Urinary bladder (tissue), 3 donors: ENCODE measurements at regions not wholly inside any gene's neighbourhood (a gene's known extent, or its start where the extent isn't known, plus 50 kb on each side); places are given as distances from the start of the nearest gene placed in this dataset.

ENCODE experiments used
- DNase-seq: peaks from one replicate; pipeline ENCODE4 v3.0.0-alpha.2; 2015; ENCODE audit errors: extremely low spot score
- H3K27ac ChIP-seq: one replicate; pipeline ENCODE4 v1.5.1; 2013; ENCODE audit warnings: low read depth, mild to moderate bottlenecking, moderate library complexity
- H3K36me3 ChIP-seq: one replicate; pipeline ENCODE4 v1.6.1; 2013; ENCODE audit warnings: mild to moderate bottlenecking, moderate library complexity; ENCODE audit not compliant: insufficient read depth
- H3K4me1 ChIP-seq: one replicate; pipeline ENCODE4 v1.6.1; 2013; ENCODE audit warnings: mild to moderate bottlenecking, moderate library complexity; ENCODE audit not compliant: insufficient read depth
- H3K4me3 ChIP-seq: one replicate; pipeline ENCODE4 v1.5.1; 2013; ENCODE audit warnings: low read depth, low read length
- WGBS: extraction: QIAGEN DNeasy Blood & Tissue Kit; methylation state at CpG from one replicate; pipeline ENCODE4 v1.1.7; 2013; 5-methylcytosine and 5-hydroxymethylcytosine counted together
- donor health status: healthy with polysubstance abuse.
- donor health status: healthy.

DNA sequence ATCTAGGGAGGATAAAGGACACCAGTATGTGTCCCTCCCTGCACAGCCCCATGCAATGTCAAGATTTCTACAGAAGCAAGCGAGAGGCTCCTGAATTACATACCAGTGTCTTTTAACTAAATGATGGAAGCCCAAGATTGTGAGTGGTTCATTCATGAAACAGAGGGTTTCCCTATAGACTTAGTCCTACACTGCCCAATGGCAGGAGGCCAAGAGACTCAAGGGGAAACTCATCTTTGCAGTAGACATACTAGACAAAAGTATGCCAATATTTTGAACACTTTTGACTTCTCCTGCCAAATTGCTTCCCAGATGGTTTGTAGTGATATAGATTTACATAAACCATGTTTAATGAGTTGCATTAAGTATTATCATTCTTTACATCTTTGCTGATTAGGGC is 557.2 kb upstream of the JAG1 start:
- Histone ChIP-seq H3K27ac (no peak overlapping the region), H3K4me1 (no peaks in the 10 kb centered on the region), H3K36me3 (no peaks in the 10 kb centered on the region), H3K4me3 (no peak overlapping the region)
- 97% methylated on average over 1 of the region's 1 CpG for WGBS
- no peak for DNase-seq

DNA sequence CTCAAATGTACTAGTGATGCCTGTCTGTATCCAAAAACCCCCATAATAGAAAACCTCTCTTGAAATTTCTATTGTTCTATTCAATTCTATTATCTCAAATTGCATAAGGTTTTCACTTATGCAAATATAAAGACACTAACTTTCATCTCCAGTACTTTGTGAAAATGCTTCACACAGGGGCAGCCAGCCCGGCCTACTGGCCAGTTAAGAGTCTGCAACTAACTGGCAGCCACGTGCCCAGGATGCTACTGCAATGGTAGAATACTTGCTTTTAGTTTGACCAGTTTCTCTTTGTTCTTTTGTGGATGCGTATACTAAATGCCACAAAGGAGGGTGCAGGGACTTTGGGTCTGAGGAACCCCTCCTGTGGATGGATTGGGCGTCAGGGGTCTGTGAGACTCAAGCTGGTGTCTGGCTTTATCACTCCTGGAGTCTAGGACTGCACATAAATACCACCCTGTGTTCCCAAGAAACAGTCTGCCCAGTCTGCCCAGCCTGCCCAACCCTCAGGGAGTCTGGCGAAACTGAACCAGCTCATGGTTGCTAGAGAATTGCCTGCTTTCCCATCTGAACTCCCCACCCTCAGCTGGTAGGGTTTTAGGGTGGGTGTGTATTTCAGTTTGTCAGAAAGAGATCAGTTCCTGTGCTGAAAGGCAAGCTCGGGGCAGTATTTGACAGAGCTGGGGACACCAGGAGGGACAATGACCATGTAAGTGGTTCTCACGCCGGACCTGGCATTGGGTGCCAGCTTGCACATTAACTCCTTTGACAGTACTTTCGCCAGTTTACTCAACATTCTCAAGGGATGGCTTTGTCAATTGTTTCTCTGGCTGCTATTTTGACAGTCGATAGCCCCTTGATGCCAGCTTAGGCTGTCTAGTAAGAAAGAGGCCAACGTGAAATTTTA is 558.2 kb upstream of the JAG1 start:
- DNase-seq, result no peak
- H3K36me3 ChIP-seq, result no peaks in the 10 kb centered on the region
- 92% methylated on average over 11 of the region's 11 CpGs for WGBS
- H3K4me1 ChIP-seq, result no peaks in the 10 kb centered on the region
- no peak overlapping the region for H3K4me3 ChIP-seq
- no peak overlapping the region for H3K27ac ChIP-seq

DNA sequence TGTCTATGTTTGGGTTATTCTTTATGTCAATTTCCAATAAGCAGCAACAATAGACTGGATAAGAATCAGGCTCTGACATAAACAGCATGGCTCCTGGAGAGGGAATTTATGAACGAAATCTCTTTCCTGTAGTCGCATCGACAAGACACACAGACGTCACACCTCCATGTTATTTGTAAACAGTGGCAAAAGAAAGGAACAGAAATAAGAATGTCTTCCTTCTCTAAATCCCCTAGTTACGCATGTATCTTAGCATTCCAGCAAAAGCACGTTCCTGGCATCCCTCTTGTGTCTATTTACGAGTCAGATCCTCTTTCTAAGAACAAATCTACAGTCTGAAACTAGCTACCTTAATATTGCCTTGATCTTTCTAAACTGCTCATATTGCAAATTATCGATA is 559.1 kb upstream of the JAG1 start:
- DNase-seq, result no peak
- Histone ChIP-seq H3K36me3 (no peaks in the 10 kb centered on the region), H3K4me3 (no peak overlapping the region), H3K27ac (no peak overlapping the region), H3K4me1 (no peaks in the 10 kb centered on the region)
- WGBS, result 74% methylated on average over 8 of the region's 8 CpGs

DNA sequence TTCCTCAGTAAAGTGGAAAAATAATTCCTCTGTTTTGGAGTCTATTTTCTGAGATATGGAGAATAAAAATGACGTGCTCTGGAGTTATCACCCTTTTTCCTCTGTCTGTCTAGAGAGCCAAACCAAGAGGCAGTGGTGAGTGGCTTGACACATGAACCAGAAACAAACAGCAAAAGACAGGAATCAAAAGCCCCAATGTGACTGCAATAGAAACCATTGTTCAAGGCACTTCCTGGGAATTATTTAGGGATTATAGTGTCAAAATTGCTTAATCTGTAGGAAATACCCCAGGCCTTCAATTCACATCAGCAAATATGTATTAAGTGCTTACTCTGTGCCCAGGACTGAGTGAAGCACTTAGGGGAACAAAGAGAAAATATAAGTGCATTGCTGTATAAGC is 560.4 kb upstream of the JAG1 start:
- H3K4me1 ChIP-seq, result no peaks in the 10 kb centered on the region
- DNase-seq, result no peak
- H3K27ac ChIP-seq, result no peak overlapping the region
- H3K36me3 ChIP-seq, result no peaks in the 10 kb centered on the region
- H3K4me3 ChIP-seq, result no peak overlapping the region
- WGBS, result 53% methylated on average over 1 of the region's 1 CpG

DNA sequence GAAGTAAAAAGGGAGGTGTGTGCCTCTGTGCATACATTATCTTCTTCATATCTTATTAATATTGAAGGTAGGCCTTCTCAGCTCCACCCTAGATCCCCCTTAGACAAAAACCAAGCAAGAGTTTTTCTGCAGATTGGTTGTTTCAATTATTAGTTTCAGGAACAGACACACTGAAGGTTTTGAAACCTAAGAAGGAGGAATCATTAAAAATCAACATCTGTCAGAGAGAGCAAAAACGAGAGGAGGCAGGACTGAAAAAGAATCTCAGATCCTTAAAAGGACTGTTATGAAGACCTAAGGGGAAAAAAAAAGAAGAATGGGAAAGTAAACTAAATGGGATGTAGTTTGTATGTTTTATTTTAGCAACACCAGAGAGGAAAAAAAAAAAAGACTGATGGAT is 560.8 kb upstream of the JAG1 start:
- H3K36me3 ChIP-seq, result no peaks in the 10 kb centered on the region
- no peak overlapping the region for H3K27ac ChIP-seq
- WGBS, result 39% methylated on average over 1 of the region's 1 CpG
- DNase-seq, result no peak
- no peak overlapping the region for H3K4me3 ChIP-seq
- no peaks in the 10 kb centered on the region for H3K4me1 ChIP-seq

DNA sequence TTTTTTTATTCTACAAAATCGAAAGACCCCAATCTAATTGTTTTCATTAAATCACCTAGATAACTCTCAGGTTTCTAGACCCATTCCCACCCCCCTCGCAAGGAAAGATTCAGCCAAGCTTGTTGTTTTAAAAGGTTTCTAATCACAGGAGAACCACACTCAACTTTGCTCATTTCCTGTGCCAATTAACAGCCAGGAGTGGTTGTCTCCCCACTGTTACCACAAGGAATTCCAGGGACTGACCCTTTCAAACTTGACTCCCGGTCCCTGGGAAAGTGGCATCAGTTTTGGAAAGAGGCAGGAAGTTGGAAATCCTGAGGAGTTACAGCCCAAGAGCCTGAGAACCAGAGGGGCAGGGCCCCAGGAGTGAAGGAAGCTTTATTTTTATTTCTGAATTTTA is 561.3 kb upstream of the JAG1 start:
- Histone ChIP-seq H3K4me1 (no peaks in the 10 kb centered on the region), H3K27ac (no peak overlapping the region), H3K4me3 (no peak overlapping the region), H3K36me3 (no peaks in the 10 kb centered on the region)
- WGBS, result 56% methylated on average over 3 of the region's 3 CpGs
- no peak for DNase-seq

DNA sequence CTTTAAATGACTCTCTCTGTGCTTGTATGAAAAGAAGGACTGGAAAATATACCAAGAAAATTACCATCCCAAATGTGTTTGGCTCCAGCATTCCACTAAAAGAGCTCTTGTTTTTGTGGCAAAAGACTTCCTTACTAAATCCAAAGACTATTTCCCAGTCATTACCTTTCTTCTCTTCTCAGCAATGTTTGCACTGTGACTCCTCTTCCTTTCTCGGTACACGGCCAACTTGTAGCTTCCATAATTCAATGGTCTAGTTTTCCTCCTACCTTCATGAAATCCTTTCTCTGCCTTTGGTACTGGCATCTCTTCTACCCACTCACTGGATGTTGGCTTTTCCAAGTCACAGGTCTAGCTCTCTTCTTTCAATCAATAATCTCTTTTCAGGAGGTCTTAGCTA is 568.5 kb upstream of the JAG1 start:
- Histone ChIP-seq H3K4me1 (no peaks in the 10 kb centered on the region), H3K36me3 (no peaks in the 10 kb centered on the region), H3K27ac (no peak overlapping the region), H3K4me3 (no peak overlapping the region)
- WGBS, result 97% methylated on average over 2 of the region's 2 CpGs
- DNase-seq, result no peak

DNA sequence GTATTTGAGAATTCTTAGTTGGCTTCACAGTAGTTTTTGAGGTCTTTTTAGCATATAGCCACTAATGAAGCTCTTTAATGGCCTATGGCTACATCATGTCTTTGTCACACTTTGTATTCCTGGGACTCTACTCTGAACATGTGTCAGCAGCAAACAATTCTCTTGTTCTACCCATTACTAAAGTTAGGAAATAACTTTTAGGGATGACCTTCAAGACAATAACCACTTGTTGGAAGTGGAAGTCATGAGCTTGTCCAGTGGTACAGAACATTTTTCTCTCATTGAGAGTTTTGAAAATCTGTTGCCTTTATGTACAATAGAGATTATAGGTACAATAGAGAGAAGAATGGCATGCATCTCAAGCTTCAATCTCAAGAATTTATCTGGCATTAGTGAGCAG is 571.6 kb upstream of the JAG1 start:
- no peak for DNase-seq
- no peak overlapping the region for H3K27ac ChIP-seq
- no peak overlapping the region for H3K4me3 ChIP-seq
- no peaks in the 10 kb centered on the region for H3K4me1 ChIP-seq
- H3K36me3 ChIP-seq, result no peaks in the 10 kb centered on the region

DNA sequence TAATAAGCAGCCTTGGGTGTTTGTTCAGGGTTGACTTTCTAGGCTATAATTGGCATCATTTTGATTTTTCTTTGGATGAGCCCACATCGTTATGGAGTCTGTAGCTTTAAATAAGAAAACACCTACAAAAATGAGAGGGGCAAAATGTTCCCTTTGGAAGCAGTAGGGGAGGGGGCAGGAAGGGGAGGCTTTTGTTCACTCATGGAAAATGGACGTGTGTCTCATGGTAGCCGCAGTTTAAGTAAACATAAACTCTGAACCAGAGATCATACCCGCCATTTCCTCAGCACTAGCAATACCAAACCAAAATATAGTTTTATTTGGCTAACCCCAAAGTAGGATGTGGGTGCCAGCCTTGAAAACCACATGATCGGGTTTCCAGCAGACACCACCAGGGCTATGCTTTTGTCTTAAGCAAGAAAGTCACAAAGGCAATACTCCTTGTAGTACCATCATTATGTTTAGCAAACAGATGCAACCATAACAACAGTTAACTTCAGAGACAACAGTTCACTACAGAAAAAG is 572.5 kb upstream of the JAG1 start:
- Histone ChIP-seq H3K27ac (no peak overlapping the region), H3K4me1 (no peaks in the 10 kb centered on the region), H3K4me3 (no peak overlapping the region), H3K36me3 (no peaks in the 10 kb centered on the region)
- WGBS, result 81% methylated on average over 5 of the region's 5 CpGs
- DNase-seq, result no peak

DNA sequence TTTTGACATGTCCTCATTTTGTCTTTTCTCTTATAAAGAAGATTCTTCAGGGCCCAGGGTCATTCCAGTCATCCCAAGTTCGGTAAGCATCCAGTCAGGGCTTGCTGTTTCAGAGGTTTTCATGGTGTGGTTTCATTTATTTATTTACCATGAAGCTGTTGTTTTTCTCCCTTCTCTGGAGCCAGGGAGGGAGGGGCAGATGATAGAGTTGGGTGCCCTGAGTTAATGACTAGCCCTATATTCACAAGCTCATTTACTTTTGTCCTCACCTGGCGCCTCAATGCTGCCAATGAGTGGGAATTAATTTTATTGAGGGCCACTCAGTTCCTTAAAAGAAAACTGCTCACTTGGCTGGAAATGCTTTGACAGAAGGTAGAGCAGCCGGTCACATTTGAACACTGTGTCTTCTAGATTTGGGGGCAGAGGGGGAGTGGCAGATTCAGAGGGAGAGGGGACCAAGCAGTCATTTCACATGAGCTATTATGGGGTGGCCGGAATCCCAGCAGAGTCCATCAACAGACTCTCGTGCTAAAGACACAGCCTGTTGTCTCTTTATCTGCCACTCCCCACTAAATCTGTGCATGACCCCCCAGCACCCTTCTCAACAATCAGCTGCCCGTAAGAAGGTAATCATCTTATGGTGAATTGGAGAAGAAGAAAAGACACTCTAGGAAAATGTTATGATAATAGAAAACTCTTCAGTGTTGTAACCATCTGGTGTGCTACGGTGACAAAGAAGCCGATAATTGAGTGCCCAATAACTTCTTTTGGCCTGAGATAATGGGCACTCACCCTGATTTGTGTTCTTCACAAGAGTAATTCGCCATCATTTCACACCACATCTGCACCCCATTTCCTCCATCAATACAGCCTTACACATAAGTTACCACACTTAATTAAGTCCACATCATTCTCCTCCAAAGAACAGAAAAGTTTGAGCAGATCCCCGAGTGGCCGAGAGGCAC is 573.5 kb upstream of the JAG1 start:
- Histone ChIP-seq H3K4me3 (no peak overlapping the region), H3K36me3 (no peaks in the 10 kb centered on the region), H3K4me1 (no peaks in the 10 kb centered on the region), H3K27ac (no peak overlapping the region)
- 89% methylated on average over 11 of the region's 11 CpGs for WGBS
- no peak for DNase-seq

DNA sequence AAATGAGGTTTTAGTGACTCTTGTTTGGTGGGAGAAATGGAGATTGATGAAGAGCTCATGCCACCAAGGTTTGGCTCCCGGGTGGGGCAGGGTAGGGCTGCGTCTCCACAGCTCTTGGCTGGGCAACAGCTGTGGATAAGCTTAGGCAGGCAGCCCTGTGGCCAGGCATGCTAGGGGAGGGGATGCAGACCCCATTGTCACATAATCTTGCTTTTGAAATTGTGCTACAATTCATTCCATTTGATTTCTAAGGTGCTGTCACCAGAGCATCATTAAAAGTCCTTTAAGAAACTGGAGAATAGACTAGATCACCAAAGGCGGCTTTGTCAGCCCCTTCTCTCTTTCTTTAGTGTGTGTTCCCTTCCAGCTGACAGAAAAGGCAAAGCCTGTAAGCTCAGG is 574.2 kb upstream of the JAG1 start:
- H3K4me3 ChIP-seq, result no peak overlapping the region
- DNase-seq, result no peak
- H3K27ac ChIP-seq, result no peak overlapping the region
- H3K36me3 ChIP-seq, result no peaks in the 10 kb centered on the region
- 76% methylated on average over 3 of the region's 3 CpGs for WGBS
- H3K4me1 ChIP-seq, result no peaks in the 10 kb centered on the region

DNA sequence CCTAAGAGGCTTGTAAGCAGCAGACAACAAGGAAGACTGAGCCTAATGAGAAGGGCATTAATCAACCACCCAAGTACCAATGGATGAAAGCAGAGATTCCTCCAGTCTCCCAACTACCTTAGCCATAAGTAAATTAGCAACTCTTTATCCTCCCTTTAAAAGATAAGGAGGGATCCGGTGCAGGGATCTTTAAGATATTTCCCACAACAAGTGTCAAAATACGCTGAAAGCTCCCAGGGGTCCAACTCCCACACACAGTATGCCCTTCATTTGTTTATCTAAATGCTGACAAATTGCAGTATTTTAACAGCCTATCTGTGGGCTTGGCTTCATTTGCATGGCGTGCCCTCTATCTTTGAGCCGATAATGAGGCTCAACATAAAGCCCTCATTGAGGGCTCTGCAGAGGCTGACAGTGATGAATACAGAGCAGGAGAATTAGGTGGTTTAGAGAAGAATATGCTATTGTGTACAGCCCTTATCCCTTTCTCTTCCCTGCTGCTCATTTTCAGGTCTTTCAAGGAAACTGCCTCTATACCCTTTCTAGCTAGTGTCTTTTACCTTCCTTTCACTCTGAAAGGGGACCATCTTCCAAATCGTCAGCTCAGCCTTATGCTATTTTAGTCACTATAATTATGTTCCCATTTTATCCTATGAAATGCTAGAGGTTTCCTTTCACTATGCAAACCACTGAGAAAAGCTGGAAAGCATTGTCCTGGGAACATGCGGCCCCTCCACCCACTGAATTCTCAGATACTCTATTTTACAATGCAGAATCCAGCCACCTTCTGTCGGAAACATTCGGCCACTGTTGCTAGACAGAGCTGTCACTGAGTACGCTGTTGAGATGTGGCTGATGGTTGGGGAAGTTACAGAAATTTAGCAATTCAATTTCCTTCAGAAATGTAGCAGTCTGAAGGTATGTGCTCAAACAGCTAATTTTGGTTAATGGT is 575.2 kb upstream of the JAG1 start:
- Histone ChIP-seq H3K36me3 (no peaks in the 10 kb centered on the region), H3K27ac (no peak overlapping the region), H3K4me1 (no peaks in the 10 kb centered on the region), H3K4me3 (no peak overlapping the region)
- DNase-seq, result no peak
- WGBS, result 50% methylated on average over 9 of the region's 9 CpGs

DNA sequence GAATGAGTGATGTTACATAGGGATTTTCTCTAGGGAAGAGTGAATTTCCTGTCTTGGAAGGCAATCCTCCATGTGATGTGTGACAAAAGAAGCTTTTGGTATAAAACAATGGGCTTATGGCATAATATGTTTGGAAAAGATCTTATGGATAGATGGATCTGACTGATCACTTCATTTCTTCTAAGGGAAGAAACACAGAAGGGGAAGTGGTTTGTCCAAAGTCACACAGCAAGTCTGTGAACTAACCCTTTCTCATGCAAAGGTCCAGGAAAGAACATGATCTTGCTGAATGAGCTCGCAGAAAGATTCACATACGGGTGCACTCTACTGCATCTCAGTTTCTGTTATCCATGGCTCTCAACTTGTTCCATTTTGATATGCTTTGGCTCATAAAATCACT is 575.9 kb upstream of the JAG1 start:
- DNase-seq, result no peak
- Histone ChIP-seq H3K4me1 (no peaks in the 10 kb centered on the region), H3K36me3 (no peaks in the 10 kb centered on the region), H3K27ac (no peak overlapping the region), H3K4me3 (no peak overlapping the region)
- WGBS, result 83% methylated on average over 2 of the region's 2 CpGs
